GM19328 (cell line): ENCODE measurements at regions not wholly inside any gene's neighbourhood (a gene's known extent, or its start where the extent isn't known, plus 50 kb on each side); places are given as distances from the start of the nearest gene placed in this dataset.

Source experiments
- ATAC-seq: cut with Tn5 transposase; IDR thresholded peaks from one replicate; pipeline ENCODE4 v1.9.1; 2021; ENCODE audit warnings: mild to moderate bottlenecking, moderate library complexity; ENCODE audit not compliant: unreplicated experiment

- no peak for ATAC-seq
Measured at GRCh38 chr4:19915276-19915675, 336.4 kb upstream of the SLIT2 start.

- no peak for ATAC-seq
Measured at GRCh38 chr4:19913650-19914049, 338.1 kb upstream of the SLIT2 start.

GRCh38 chr4:19910861-19911525 is 340.7 kb upstream of the SLIT2 start:
- no peak for ATAC-seq

- no peak for ATAC-seq
Measured at GRCh38 chr4:19905024-19905423, 346.7 kb upstream of the SLIT2 start.

- ATAC-seq, result no peak
Measured at GRCh38 chr4:19888587-19888986, 363.1 kb upstream of the SLIT2 start.

- no peak for ATAC-seq
Measured at GRCh38 chr4:19883841-19884240, 367.9 kb upstream of the SLIT2 start.

- ATAC-seq, result no peak
Measured at GRCh38 chr4:19880206-19880605, 371.5 kb upstream of the SLIT2 start.

GRCh38 chr4:19879330-19879729 is 372.4 kb upstream of the SLIT2 start:
- ATAC-seq, result no peak

GRCh38 chr4:19857991-19858390 is 393.7 kb upstream of the SLIT2 start:
- no peak for ATAC-seq

- ATAC-seq, result no peak
Measured at GRCh38 chr4:19857380-19857779, 394.3 kb upstream of the SLIT2 start.

GRCh38 chr4:19850909-19851308 is 400.8 kb upstream of the SLIT2 start:
- no peak for ATAC-seq

GRCh38 chr4:19844446-19844845 is 407.3 kb upstream of the SLIT2 start:
- no peak for ATAC-seq

GRCh38 chr4:19842471-19842870 is 409.2 kb upstream of the SLIT2 start:
- ATAC-seq, result no peak

GRCh38 chr4:19838858-19839257 is 412.8 kb upstream of the SLIT2 start:
- no peak for ATAC-seq

- no peak for ATAC-seq
Measured at GRCh38 chr4:19835429-19835828, 416.3 kb upstream of the SLIT2 start.

- ATAC-seq, result no peak
Measured at GRCh38 chr4:19832411-19832810, 419.3 kb upstream of the SLIT2 start.

GRCh38 chr4:19831644-19832285 is 419.9 kb upstream of the SLIT2 start:
- no peak for ATAC-seq

- no peak for ATAC-seq
Measured at GRCh38 chr4:19829101-19829500, 422.6 kb upstream of the SLIT2 start.

GRCh38 chr4:19823781-19824180 is 427.9 kb upstream of the SLIT2 start:
- ATAC-seq, result no peak

GRCh38 chr4:19819737-19820136 is 432.0 kb upstream of the SLIT2 start:
- ATAC-seq, result no peak

GRCh38 chr4:19809989-19810388 is 441.7 kb upstream of the SLIT2 start:
- ATAC-seq, result no peak

- no peak for ATAC-seq
Measured at GRCh38 chr4:19807505-19807904, 444.2 kb upstream of the SLIT2 start.

- ATAC-seq, result no peak
Measured at GRCh38 chr4:19806865-19807264, 444.8 kb upstream of the SLIT2 start.
